Liver (tissue), 3 donors: ENCODE measurements at regions not wholly inside any gene's neighbourhood (a gene's known extent, or its start where the extent isn't known, plus 50 kb on each side); places are given as distances from the start of the nearest gene placed in this dataset.

ENCODE experiments used
- ATF3 ChIP-seq: IDR thresholded peaks from 2 replicates; pipeline ENCODE4 v1.6.1; 2016; ENCODE audit warnings: antibody characterized with exemption
- CTCF ChIP-seq: fragments of 150-350 bp; IDR thresholded peaks from 2 replicates; pipeline ENCODE4 v1.5.1; 2017; ENCODE audit warnings: improper control_type of control experiment, low read depth, low read length; ENCODE audit not compliant: missing input control
- FOXA1 ChIP-seq: IDR thresholded peaks from 2 replicates; pipeline ENCODE4 v1.6.1; 2016; ENCODE audit warnings: antibody characterized with exemption
- JUND ChIP-seq, 2 donors: IDR thresholded peaks; 2 replicates each; pipeline ENCODE4 v1.6.1; 2016; ENCODE audit warnings: antibody characterized with exemption in 2 of 2
- RAD21 ChIP-seq, 2 donors: IDR thresholded peaks; 2 replicates each; pipeline ENCODE4 v1.6.1; 2016; ENCODE audit warnings: antibody characterized with exemption in 2 of 2, mild to moderate bottlenecking in 2 of 2
- REST ChIP-seq: IDR thresholded peaks from 2 replicates; pipeline ENCODE4 v1.6.1; 2016; ENCODE audit warnings: antibody characterized with exemption, mild to moderate bottlenecking
- YY1 ChIP-seq: IDR thresholded peaks from 2 replicates; pipeline ENCODE4 v1.6.1; 2016; ENCODE audit warnings: antibody characterized with exemption, mild to moderate bottlenecking
- donor health status: healthy.
- donor health status: healthy.

- TF ChIP-seq REST (no peak), JUND (IDR thresholded peaks at IDR 0.05) (no peak), CTCF (no peak), FOXA1 (no peak), RAD21 (IDR thresholded peaks at IDR 0.05) (no peak), ATF3 (no peak), YY1 (no peak)
Measured at GRCh38 chr4:116183241-116183640, 902.1 kb downstream of the TRAM1L1 start.
